Fibroblast of lung (primary cell): ENCODE measurements at regions not wholly inside any gene's neighbourhood (a gene's known extent, or its start where the extent isn't known, plus 50 kb on each side); places are given as distances from the start of the nearest gene placed in this dataset.

Experiments
- DNase-seq, 2 donors: peaks; one replicate each; pipeline versions ENCODE4 v3.0.0 to v3.0.0-alpha.2; 2010; ENCODE audit warnings: low read depth in 2 of 2
- H2AFZ ChIP-seq: 2 replicates; pipeline ENCODE4 v1.5.1; 2012; ENCODE audit warnings: low read length, control low read depth, inconsistent platforms
- H3K27ac ChIP-seq: 2 replicates; pipeline ENCODE4 v1.5.1; 2011; ENCODE audit warnings: low read length, control low read depth; ENCODE audit not compliant: insufficient read depth
- H3K27me3 ChIP-seq: 2 replicates; pipeline ENCODE4 v1.5.1; 2011; ENCODE audit warnings: mild to moderate bottlenecking, low read length; ENCODE audit not compliant: control insufficient read depth, insufficient read depth
- H3K36me3 ChIP-seq: 2 replicates; pipeline ENCODE4 v1.5.1; 2011; ENCODE audit warnings: low read length; ENCODE audit not compliant: control insufficient read depth, insufficient read depth
- H3K4me1 ChIP-seq: 2 replicates; pipeline ENCODE4 v1.5.1; 2011; ENCODE audit warnings: low read length; ENCODE audit not compliant: control insufficient read depth, insufficient read depth; ENCODE audit errors: extremely low read depth
- H3K4me2 ChIP-seq: 2 replicates; pipeline ENCODE4 v1.5.1; 2011; ENCODE audit warnings: low read length, control low read depth; ENCODE audit not compliant: insufficient read depth; ENCODE audit errors: extremely low read depth
- H3K4me3 ChIP-seq, 4 experiments: fragments of 200-600 bp in 1 of 4; sonication (generic) in 1 of 4; replicated peaks in 1 of 4; 2 replicates each; pipeline ENCODE4 v1.5.1; 2011 to 2016; ENCODE audit warnings: low read length in 4 of 4, low read depth in 3 of 4, mild to moderate bottlenecking in 3 of 4, control low read depth in 2 of 4, inconsistent platforms in 1 of 4, mixed read lengths in 1 of 4; ENCODE audit not compliant: insufficient read depth in 1 of 4; ENCODE audit errors: control extremely low read depth in 1 of 4
- H3K79me2 ChIP-seq: 2 replicates; pipeline ENCODE4 v1.5.1; 2012; ENCODE audit warnings: mild to moderate bottlenecking, low read length, inconsistent platforms; ENCODE audit not compliant: control insufficient read depth, insufficient read depth
- H3K9ac ChIP-seq: 2 replicates; pipeline ENCODE4 v1.5.1; 2011; ENCODE audit warnings: mild to moderate bottlenecking, low read length, control low read depth; ENCODE audit not compliant: insufficient read depth
- H3K9me3 ChIP-seq: 2 replicates; pipeline ENCODE4 v1.5.1; 2012; ENCODE audit warnings: low read depth, low read length; ENCODE audit not compliant: control insufficient read depth, insufficient read depth
- H4K20me1 ChIP-seq: 2 replicates; pipeline ENCODE4 v1.5.1; 2011; ENCODE audit warnings: low read length; ENCODE audit not compliant: control insufficient read depth, insufficient read depth; ENCODE audit errors: extremely low read depth
- CTCF ChIP-seq, 2 donors: IDR thresholded peaks in 1 of 2; conservative IDR thresholded peaks in 1 of 2; 1 replicate in 1 of 2; 2 replicates in 1 of 2; pipeline ENCODE4 v1.5.1; 2011 to 2012; ENCODE audit warnings: low read length in 2 of 2, control low read depth in 1 of 2, inconsistent platforms in 1 of 2, low read depth in 1 of 2, mild to moderate bottlenecking in 1 of 2
- EZH2 ChIP-seq: IDR thresholded peaks from 2 replicates; pipeline ENCODE4 v1.5.1; 2012; ENCODE audit warnings: low read length, control low read depth, mild to moderate bottlenecking; ENCODE audit errors: missing control alignments

GRCh38 chr12:13924286-13924685, 57.1 kb downstream of the GRIN2B start:
- Histone ChIP-seq H3K79me2 (no peaks in the 10 kb centered on the region), H3K36me3 (no peaks in the 10 kb centered on the region), H3K9ac (no peak overlapping the region), H2AFZ (no peak overlapping the region), H3K9me3 (no peaks in the 10 kb centered on the region), H4K20me1 (no peaks in the 10 kb centered on the region), H3K27ac (no peak overlapping the region), H3K4me2 (no peak overlapping the region), H3K27me3 (no peaks in the 10 kb centered on the region), H3K4me1 (no peaks in the 10 kb centered on the region), H3K4me3 (no peak overlapping the region)
- no peak for DNase-seq
- TF ChIP-seq CTCF (conservative IDR thresholded peaks at IDR 0.05 in 1 of 2, IDR thresholded peaks at IDR 0.05 in 1 of 2; ENCODE audit: low read depth in 1 of 2, low read length in 2 of 2): no peak
- no peak for TF ChIP-seq EZH2

GRCh38 chr12:13918897-13919296, 62.5 kb downstream of the GRIN2B start:
- H3K9me3 ChIP-seq: no peaks in the 10 kb centered on the region
- H2AFZ ChIP-seq: no peak overlapping the region
- TF ChIP-seq EZH2 (no peak), CTCF (conservative IDR thresholded peaks at IDR 0.05 in 1 of 2, IDR thresholded peaks at IDR 0.05 in 1 of 2; ENCODE audit: low read depth in 1 of 2, low read length in 2 of 2) (no peak)
- H3K36me3 ChIP-seq: no peaks in the 10 kb centered on the region
- H3K79me2 ChIP-seq: no peaks in the 10 kb centered on the region
- no peak overlapping the region for H3K4me2 ChIP-seq
- H3K27me3 ChIP-seq: no peaks in the 10 kb centered on the region
- no peak overlapping the region for H3K9ac ChIP-seq
- no peak overlapping the region for H3K4me3 ChIP-seq
- no peaks in the 10 kb centered on the region for H4K20me1 ChIP-seq
- no peak for DNase-seq
- H3K4me1 ChIP-seq: no peaks in the 10 kb centered on the region
- no peak overlapping the region for H3K27ac ChIP-seq

DNA sequence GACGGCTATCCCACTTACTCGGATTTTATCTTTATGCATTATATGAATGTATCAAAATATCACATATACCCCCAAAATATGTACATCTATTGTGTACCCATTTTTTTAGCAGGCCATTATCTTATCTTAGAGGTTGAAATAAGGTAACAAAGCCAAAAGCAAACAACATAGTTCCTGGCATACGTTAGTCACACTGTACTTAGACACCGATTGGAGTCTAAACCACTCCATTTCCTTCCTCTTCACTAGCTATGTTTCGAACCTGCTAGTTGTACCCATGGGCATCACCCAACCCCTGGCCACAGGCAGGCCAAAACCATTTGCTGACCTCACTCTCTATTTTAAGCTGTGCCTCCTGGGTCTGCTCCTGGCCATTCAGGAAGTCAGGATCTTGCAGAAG, 66.3 kb downstream of the GRIN2B start:
- no peak for DNase-seq
- Histone ChIP-seq H3K36me3 (no peaks in the 10 kb centered on the region), H3K4me2 (no peak overlapping the region), H2AFZ (no peak overlapping the region), H3K4me3 (no peak overlapping the region), H3K27ac (no peak overlapping the region), H3K9me3 (no peaks in the 10 kb centered on the region), H3K79me2 (no peaks in the 10 kb centered on the region), H3K27me3 (no peaks in the 10 kb centered on the region), H3K9ac (no peak overlapping the region), H3K4me1 (no peaks in the 10 kb centered on the region), H4K20me1 (no peaks in the 10 kb centered on the region)
- TF ChIP-seq EZH2 (no peak), CTCF (conservative IDR thresholded peaks at IDR 0.05 in 1 of 2, IDR thresholded peaks at IDR 0.05 in 1 of 2; ENCODE audit: low read depth in 1 of 2, low read length in 2 of 2) (no peak)
